HG03439 (cell line): ENCODE measurements at regions not wholly inside any gene's neighbourhood (a gene's known extent, or its start where the extent isn't known, plus 50 kb on each side); places are given as distances from the start of the nearest gene placed in this dataset.
"Not testable (repeated sequence)": the region's sequence is repeated elsewhere in the genome, so short reads cannot be mapped to it uniquely, and the experiment has no call there.

Source experiments
- ATAC-seq: cut with Tn5 transposase; IDR thresholded peaks from one replicate; pipeline ENCODE4 v1.9.1; 2021; ENCODE audit warnings: mild to moderate bottlenecking, moderate library complexity; ENCODE audit not compliant: unreplicated experiment

DNA sequence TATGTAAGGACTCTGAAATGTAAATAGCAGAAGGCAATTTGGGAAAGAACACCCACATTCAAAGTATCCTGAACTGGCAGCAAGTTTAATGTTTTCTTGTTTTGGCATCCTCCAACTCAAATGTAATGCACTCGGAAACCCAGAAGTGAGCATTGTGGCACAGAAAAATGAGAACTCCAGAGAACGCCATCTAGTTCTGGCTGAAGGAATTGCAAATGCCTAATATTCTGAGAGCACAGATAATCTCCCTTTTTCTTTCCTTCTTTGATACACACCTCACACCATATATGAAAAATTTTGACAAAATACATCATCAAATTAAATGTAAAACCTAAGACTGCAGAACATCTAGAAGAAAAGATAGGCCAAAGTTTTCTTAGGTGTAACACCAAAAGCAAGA, 52.1 kb downstream of the PWWP3B start:
- ATAC-seq, result no peak

DNA sequence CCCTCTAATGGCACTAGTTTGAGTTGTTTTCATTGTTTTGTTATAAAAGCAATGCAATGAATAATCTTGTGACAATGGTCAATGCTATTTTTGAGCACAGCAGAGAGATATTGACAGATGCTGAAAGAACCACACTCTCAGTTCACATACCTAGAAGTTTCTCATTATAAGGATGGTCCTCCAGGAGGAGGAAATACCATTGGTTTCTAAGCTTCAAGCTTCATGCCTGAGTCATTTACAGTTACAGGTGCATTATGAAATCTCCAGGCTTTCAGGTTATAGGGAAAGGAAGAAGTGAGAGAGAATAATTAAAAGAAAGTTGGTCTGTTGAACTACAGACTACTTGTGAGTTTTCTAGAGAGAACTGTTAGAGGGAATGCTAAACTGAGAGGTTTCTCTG, 75.3 kb downstream of the PWWP3B start:
- ATAC-seq, result no peak

DNA sequence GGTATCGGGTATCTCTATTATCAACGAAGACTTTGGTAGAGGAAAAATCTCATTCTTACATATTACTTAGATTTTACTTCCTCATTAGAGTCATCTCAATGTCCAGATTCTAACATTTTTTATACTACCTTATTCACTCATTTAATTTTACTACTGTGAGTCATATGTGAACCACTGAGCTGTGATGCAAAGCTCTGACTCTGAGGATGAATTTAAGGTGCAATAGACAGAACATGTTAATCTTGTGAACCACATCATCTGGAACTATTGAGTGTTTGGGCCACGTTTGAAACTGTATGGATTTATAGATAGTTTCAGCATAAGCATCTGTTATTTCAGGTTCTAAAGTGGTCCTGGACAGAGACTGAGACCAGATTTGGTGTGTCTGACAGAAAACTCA, 78.4 kb downstream of the PWWP3B start:
- no peak for ATAC-seq

DNA sequence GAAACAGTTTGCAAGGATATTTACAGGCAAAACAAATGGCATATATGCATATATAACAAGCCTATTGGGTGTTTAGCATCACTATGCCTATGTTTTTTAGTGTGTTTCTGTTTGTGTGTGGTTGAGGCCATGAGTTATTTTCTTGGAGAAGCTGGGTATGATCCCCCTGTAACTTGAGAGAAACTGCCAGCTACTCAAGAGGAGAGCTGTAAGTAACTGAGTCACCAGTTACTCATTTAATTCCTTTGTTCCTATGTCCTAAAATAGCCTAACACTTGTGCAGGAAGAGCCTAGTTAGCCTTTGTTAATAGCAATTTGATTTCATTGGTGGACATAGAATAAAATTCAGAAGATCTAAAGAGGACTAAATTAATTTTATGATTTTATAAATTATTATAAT, 79.1 kb downstream of the PWWP3B start:
- no peak for ATAC-seq

DNA sequence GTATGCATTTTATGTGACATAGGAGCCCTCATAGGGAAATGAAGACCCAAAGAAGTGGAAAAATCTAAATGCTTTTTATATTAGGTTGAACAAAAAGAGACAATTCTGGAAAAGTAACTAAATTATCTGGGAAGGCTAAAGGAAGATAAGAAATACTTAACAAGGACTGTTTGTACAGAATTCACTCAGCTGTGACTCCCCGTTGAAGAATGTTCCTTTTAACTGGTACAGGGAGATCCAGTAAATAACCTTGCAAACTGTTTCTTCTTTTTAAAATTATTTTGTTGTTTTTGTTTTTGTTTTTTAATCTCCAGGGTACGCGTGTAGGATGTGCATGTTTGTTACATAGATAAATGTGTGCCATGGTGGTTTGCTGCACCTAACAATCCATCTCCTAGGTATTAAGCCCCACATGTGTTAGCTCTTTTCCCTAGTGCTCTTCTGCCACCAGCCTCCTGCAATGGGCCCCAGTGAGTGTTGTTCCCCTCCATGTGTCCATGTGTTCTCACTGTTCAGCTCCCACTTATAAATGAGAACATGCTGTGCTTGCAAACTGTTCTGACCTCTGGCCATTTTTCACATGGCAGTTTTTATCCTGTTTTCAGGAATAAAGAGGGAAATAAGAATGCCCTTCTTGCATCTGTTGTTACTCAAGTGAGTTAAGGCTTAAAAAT, 81.7 kb downstream of the PWWP3B start:
- no peak for ATAC-seq

DNA sequence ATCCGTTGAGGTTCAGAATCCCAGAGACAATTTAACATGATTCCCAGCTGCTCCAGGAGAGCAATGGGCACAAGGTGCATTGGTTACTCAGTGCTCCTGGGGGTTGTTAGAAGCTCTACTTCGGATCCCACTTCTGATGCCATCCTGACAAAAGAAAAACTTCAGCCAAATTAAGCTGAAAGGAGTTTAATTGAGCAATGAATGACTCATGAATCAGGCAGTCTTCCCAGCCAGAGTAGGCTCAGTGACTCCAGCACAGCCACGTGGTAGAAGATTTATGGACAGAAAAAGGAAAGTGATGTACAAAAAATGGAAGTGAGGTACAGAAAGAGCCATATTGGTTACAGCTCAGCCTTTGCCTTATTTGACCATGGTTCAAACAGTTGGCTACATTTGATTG, 95.7 kb downstream of the PWWP3B start:
- no peak for ATAC-seq

DNA sequence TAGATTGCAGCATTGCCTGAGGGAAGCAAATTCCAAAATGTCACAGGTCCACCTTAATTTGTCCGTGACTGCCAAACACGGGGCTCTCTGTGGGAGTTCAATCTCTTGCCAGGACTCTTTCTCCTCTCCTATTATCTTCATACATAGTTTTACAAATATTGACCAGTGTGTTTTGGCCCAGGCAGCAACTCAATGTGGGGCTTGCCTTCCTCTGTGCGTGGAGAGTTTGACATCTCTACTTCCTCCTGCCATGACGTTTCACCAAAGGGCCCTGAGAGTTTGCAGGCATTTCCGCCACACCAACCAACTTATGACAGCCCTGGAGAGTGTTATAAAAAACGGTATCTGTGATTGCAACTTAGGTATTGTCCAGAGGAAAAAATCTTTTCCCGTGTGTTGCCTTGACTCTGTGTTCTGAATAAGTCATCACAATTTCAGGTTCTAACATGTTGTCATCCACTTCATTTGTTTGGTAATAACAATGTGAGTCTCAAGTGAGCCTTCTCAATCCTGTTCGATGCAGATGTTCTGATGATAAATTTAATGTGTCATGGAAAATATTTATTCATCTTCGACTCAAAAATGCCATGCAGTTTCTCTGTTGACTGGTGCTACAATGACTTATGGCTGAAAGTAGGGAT, 106.0 kb downstream of the PWWP3B start:
- ATAC-seq, result not testable (repeated sequence)

DNA sequence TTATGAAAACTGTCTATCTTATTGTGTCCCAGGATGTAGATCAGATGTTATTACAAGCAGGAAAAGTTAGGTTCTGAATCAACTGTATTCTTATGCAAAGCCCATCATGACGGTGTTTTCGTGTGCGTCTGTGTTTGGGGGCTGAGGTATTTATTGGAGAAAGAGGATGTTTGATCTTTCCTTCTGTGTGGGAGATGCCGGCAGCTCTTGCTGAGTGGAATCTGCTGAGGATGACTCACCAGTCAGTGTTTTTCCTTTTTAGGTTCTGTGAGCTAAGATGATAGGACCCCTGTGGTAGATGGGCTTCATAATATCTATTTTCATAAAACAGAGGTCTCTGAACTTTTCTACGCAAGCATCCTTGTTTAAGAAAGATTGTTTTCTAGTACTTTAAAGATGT, 107.1 kb downstream of the PWWP3B start:
- ATAC-seq, result not testable (repeated sequence)

DNA sequence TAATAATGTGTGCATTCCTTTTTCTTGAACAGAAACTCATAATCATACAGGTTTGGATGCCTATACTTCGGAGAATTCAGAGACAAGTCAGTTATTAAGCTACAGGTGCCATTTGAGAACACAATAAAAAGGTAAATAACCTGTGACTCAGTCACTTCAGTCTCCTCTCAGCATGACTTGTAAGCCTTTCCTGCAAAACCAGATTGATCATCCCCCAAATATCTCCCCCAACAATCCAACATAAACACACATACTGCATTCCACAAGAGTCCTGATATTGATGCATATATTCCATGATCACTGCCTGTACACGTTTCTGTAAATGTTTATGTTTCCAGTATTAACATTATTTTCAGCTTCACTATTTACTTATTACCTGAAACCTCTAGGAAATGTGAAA, 110.8 kb downstream of the PWWP3B start:
- no peak for ATAC-seq

DNA sequence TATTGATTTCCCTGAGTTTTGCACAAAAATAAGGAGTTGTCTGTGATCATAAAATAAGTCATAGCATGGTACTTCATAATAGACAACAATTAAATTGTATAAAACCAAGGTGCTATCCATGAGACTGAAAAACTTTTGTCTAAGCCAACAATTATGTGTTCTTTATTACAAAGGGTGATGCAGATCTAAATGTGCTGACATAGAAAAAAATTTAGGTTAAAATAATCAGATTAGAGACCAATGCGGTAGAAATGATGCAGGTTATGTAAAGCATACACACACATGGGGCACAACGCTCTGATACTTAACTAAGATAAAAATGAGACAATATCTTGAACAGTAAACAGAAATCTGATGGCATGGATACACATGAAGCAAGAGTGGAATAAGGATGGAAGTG, 113.3 kb downstream of the PWWP3B start:
- ATAC-seq, result no peak

DNA sequence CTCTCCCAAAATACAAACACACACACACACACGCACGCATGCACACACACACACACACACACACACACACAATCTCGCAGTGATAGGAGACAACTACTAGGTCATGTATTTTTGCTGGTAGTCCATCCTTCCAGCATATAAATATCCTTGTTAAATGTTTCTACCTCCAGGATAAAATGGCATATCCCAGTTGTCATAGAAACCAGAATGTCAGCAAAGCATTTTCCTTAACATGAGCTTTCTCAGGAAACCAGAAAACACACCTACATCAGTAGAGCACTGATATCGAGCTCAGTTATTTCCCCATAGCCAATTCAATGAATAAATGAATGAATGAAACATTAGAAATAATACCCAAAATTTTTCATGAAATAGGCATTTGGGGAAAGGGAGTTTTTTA, 115.7 kb downstream of the PWWP3B start:
- no peak for ATAC-seq

DNA sequence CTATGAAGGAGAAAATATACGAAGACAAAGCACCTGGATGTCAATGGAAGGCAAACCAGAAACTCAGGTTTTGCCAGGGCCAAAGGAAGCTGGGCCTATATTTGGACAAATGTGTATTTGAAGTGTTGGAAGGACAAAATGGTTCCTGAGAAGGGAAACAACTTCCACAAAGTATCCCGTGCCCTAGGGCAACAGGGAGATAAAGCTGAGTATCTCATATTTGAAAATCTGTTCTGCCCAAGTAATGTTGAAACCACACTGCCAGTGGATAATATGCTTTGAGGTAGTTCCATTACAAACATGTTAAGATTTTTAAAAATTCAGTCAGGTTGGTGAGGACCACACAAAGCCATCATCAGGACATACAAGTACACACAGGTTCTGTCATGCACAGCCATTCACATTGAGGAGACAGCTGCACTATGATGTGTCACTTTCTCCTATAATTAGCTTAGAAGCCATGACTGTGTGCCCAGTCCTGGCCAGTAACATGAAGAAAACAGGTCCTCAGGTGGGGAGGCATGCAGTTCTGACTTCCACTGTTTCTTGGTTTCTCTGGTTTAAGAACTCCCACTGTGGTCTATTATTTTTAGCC, 116.4 kb downstream of the PWWP3B start:
- no peak for ATAC-seq

DNA sequence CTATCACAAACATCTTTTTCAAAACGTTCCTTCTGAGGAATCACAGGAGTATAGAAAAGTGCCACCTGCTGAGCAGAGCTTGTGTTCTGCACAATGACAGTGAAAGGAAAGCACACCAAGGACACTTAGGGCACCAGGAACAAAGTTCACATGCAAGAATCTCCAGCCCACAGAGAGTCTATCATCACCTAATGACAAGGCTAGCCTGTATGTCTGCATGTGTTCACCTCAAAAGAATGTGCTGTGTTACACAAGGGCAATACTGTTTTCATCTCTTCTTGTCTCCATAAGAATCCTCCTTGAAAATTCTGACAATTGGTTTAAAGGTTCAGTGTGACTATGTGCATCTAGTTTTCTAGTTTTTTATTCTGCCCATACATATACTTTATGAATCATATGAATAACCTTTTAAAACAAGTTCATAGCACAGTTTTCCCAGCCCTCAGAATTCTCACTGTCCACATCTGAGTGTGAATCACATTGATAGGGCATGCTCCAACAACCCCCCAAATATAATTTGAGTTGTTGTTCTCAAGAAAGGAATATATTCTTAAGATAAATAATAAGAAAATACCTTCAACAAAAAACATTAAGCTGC, 118.0 kb downstream of the PWWP3B start:
- no peak for ATAC-seq

DNA sequence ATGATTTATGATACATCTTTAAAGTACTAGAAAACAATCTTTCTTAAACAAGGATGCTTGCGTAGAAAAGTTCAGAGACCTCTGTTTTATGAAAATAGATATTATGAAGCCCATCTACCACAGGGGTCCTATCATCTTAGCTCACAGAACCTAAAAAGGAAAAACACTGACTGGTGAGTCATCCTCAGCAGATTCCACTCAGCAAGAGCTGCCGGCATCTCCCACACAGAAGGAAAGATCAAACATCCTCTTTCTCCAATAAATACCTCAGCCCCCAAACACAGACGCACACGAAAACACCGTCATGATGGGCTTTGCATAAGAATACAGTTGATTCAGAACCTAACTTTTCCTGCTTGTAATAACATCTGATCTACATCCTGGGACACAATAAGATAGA, 122.7 kb downstream of the PWWP3B start:
- ATAC-seq, result not testable (repeated sequence)

DNA sequence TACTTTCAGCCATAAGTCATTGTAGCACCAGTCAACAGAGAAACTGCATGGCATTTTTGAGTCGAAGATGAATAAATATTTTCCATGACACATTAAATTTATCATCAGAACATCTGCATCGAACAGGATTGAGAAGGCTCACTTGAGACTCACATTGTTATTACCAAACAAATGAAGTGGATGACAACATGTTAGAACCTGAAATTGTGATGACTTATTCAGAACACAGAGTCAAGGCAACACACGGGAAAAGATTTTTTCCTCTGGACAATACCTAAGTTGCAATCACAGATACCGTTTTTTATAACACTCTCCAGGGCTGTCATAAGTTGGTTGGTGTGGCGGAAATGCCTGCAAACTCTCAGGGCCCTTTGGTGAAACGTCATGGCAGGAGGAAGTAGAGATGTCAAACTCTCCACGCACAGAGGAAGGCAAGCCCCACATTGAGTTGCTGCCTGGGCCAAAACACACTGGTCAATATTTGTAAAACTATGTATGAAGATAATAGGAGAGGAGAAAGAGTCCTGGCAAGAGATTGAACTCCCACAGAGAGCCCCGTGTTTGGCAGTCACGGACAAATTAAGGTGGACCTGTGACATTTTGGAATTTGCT, 123.8 kb downstream of the PWWP3B start:
- not testable (repeated sequence) for ATAC-seq

DNA sequence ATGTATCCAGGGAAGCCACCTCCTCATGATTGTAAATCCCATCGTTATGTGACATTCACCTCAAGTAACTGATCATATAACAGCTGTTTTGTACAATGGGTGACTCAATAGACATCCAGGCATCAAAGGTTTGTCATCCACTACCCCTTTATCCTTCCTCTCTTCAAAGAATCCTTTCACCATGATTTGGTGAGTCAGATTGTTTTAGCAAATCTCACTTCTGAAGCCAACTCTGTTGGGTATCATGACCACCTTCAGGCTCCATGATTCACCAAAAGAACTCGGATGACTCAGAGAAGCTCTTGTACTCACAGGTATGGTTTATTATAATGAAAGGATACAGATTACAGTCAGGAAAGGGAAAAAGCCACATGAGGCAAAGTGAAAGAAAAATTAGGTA, 132.1 kb downstream of the PWWP3B start:
- no peak for ATAC-seq

DNA sequence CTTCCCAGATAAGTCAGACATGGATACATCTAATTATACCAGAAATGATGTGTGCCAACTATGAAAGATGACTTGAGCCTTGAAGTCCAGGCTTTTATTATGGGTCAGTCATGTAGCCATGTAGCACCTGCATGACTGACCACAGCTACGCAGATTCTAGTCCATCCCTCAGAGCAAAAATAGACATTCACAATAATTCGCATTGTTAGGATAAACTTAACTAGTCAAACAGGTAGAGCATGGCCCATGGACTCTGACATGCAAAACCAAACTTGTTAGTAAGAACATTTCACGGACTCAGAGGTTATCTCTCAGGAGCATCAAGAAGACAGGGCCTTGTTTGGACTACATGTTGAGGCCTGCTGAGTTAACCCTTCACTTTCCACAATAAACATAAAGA, 132.6 kb downstream of the PWWP3B start:
- no peak for ATAC-seq

DNA sequence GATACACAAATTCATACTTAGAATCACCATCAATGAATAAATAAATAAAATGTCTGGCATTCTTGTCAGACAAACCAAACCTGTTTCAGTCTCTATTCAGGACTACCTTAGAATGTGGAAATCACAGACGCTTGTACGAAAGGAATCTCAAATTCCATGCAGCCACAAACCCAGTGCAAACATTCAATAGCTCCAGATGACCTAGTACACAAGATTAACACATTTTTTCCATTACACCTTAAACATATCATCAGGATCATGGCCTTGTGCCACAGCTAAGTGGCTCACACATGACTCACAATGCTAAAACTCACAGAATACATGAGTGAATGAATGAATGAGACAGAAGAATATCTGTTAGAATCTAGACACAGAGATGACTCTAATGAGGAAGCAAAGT, 134.2 kb downstream of the PWWP3B start:
- ATAC-seq, result no peak

DNA sequence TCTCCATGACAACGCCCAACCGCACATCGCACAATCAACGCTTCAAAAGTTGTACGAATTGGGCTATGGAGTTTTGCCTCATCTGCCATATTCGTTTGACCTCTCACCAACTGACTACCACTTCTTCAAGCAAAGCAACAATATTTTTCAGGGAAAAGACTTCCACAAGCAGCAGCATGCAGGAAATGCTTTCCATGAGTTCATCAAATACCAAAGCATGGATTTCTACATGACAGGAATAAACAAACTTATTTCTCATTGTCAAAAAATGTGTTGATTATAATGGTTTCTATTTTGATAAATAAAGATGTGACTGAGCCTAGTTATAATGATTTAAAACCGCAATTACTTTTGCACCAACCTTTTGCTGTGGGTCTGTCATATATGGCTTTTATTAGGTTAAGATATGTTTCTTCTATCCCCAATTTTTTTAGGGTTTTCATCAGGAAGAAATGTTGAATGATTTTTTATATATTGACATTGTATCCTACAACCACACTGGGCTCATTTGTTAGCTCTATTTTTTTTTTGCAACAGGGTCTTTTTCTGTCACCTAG, 138.4 kb downstream of the PWWP3B start:
- ATAC-seq, result no peak

DNA sequence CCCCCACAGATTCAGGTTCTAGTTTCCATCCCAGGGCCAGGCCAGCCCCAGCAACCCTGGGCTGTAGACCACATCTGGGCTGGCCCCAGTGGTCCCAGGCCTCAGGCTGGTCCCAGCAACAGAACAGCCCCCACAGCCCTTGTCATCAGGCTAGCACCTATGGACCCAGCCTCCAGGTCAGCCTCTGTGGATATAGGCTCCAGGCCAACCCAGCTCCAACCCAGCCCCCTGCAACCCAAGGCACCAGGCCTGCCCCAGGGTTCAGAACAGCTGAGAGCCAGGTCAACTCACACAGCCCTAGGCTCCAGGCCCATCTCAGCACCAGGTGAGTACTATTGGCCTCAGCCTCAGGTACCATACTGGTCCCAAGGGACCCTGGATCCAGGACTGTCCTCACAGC, 155.3 kb downstream of the PWWP3B start:
- ATAC-seq, result no peak

DNA sequence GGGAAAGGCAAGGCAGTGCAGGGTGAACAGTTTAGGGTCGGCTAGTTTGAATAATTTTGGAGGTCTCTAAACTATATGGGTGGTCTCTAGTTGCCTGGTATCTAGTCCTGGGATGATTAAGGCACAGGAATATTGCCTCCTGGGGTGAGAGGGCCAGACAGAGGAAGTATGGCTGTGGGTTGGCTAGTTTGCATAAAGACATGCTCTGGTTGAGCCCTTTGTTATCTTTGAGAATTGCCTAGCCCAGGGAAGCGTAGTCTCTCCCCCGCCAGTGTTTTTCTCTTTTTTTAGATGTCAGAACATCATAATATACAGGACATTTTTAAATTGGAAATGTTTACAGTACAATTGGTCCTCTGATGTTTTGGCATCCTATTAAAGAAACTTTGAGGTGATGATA, 163.5 kb downstream of the PWWP3B start:
- ATAC-seq, result no peak
